GM18519 (cell line): ENCODE measurements at regions not wholly inside any gene's neighbourhood (a gene's known extent, or its start where the extent isn't known, plus 50 kb on each side); places are given as distances from the start of the nearest gene placed in this dataset.

Source experiments
- ATAC-seq: cut with Tn5 transposase; IDR thresholded peaks from one replicate; pipeline ENCODE4 v1.9.1; 2021; ENCODE audit warnings: mild to moderate bottlenecking, moderate library complexity; ENCODE audit not compliant: unreplicated experiment, low FRiP score

- no peak for ATAC-seq
Observed at GRCh38 chr10:112080231-112080630, 103.3 kb downstream of the GPAM start.

- no peak for ATAC-seq
Observed at GRCh38 chr10:112082120-112082519, 101.4 kb downstream of the GPAM start.

- ATAC-seq = no peak
Observed at GRCh38 chr10:112083472-112083871, 100.1 kb downstream of the GPAM start.

- no peak for ATAC-seq
Observed at GRCh38 chr10:112087953-112088456, 95.6 kb downstream of the GPAM start.

GRCh38 chr10:112091703-112092102, 91.9 kb downstream of the GPAM start:
- no peak for ATAC-seq

GRCh38 chr10:112092519-112092918, 91.0 kb downstream of the GPAM start:
- ATAC-seq = no peak

- ATAC-seq = no peak
Observed at GRCh38 chr10:112094984-112095383, 88.6 kb downstream of the GPAM start.

GRCh38 chr10:112095731-112096130, 87.8 kb downstream of the GPAM start:
- ATAC-seq = no peak

GRCh38 chr10:112098682-112099081, 84.9 kb downstream of the GPAM start:
- ATAC-seq = no peak
